Left lung (tissue), 4 donors: ENCODE measurements at regions not wholly inside any gene's neighbourhood (a gene's known extent, or its start where the extent isn't known, plus 50 kb on each side); places are given as distances from the start of the nearest gene placed in this dataset.

ENCODE experiments used
- ATAC-seq: fragments of 200-7000 bp; cut with Tn5 transposase; one replicate; pipeline ENCODE4 v1.9.1; 2020; ENCODE audit warnings: moderate library complexity
- DNase-seq, 4 donors: peaks; one replicate each; pipeline ENCODE4 v3.0.0-alpha.2; 2013 to 2020
- H3K27ac ChIP-seq, 2 donors: fragments of 200-600 bp; sonication (generic) in 1 of 2; one replicate each; pipeline versions ENCODE4 v1.5.0 to v1.8.0; 2020 to 2021
- H3K27me3 ChIP-seq, 2 donors: fragments of 200-600 bp; sonication (generic) in 1 of 2; one replicate each; pipeline versions ENCODE4 v1.5.0 to v1.8.0; 2020 to 2021
- H3K36me3 ChIP-seq, 2 donors: fragments of 200-600 bp; sonication (generic) in 1 of 2; one replicate each; pipeline versions ENCODE4 v1.5.0 to v1.8.0; 2020 to 2021
- H3K4me1 ChIP-seq, 2 donors: fragments of 200-600 bp; one replicate each; pipeline ENCODE4 v1.8.0; 2021
- H3K4me3 ChIP-seq, 2 donors: fragments of 200-600 bp; sonication (generic) in 1 of 2; one replicate each; pipeline versions ENCODE4 v1.5.0 to v1.8.0; 2020 to 2021; ENCODE audit warnings: mild to moderate bottlenecking in 1 of 2
- H3K9me3 ChIP-seq, 2 donors: fragments of 200-600 bp; sonication (generic) in 1 of 2; one replicate each; pipeline versions ENCODE4 v1.5.0 to v1.8.0; 2020 to 2021
- CTCF ChIP-seq, 2 donors: fragments of 200-600 bp; sonication (generic) in 1 of 2; IDR thresholded peaks; one replicate each; pipeline versions ENCODE4 v1.5.0 to v1.8.0; 2021; ENCODE audit warnings: antibody characterized with exemption in 2 of 2
- intact Hi-C, 2 donors: fragments of 100-400 bp; cut with DNase I; formaldehyde crosslinking; loops; one replicate each; pipeline versions ENCODE4 v1.11.2 to v1.14.2; 2022
- donor health status: DM: no; HTN: yes; CAD: no.
- donor health status: DM: no; HTN: no; CAD: no.

GRCh38 chr7:131042269-131043160 is 285.2 kb upstream of the MKLN1 start:
- intact Hi-C loops, result loop anchor here in 1 of 2 donors (5.0 kb wide), 1 partner anchor 145 kb away; no protein-coding TSS in a partner anchor
- no peak overlapping the region for H3K4me3 ChIP-seq
- no peaks in the 10 kb centered on the region for H3K36me3 ChIP-seq
- peak overlapping the region in 1 of 2 donors; percentile 25 for H3K27ac ChIP-seq
- no peaks in the 10 kb centered on the region for H3K27me3 ChIP-seq
- TF ChIP-seq CTCF (IDR thresholded peaks at IDR 0.05), result no peak
- ATAC-seq (no peak), DNase-seq (no peak)
- H3K4me1 ChIP-seq, result peaks cover 19 to 45% of the 10 kb centered on the region in 2 donors
- no peaks in the 10 kb centered on the region for H3K9me3 ChIP-seq

- intact Hi-C loops, result no loop called here
- H3K36me3 ChIP-seq, result no peaks in the 10 kb centered on the region
- H3K27ac ChIP-seq, result no peak overlapping the region
- no peak for TF ChIP-seq CTCF (IDR thresholded peaks at IDR 0.05)
- ATAC-seq (no peak), DNase-seq (no peak)
- H3K27me3 ChIP-seq, result no peaks in the 10 kb centered on the region
- no peak overlapping the region for H3K4me3 ChIP-seq
- no peaks in the 10 kb centered on the region for H3K9me3 ChIP-seq
- H3K4me1 ChIP-seq, result peaks cover 0 to 37% of the 10 kb centered on the region in 2 donors
These were observed 282.1 kb upstream of the MKLN1 start for GRCh38 chr7:131045526-131045925.

GRCh38 chr7:131046246-131046645 is 281.4 kb upstream of the MKLN1 start:
- H3K4me3 ChIP-seq, result no peak overlapping the region
- H3K4me1 ChIP-seq, result peaks cover 0 to 30% of the 10 kb centered on the region in 2 donors
- no peaks in the 10 kb centered on the region for H3K27me3 ChIP-seq
- H3K27ac ChIP-seq, result no peak overlapping the region
- H3K36me3 ChIP-seq, result no peaks in the 10 kb centered on the region
- no peak for ATAC-seq
- TF ChIP-seq CTCF (IDR thresholded peaks at IDR 0.05), result no peak
- H3K9me3 ChIP-seq, result no peaks in the 10 kb centered on the region
- intact Hi-C loops, result no loop called here
- no peak for DNase-seq

- TF ChIP-seq CTCF (IDR thresholded peaks at IDR 0.05), result no peak
- intact Hi-C loops, result no loop called here
- no peak for DNase-seq
- Histone ChIP-seq H3K36me3 (no peaks in the 10 kb centered on the region), H3K27ac (no peak overlapping the region), H3K4me1 (peaks cover 0 to 31% of the 10 kb centered on the region in 2 donors), H3K9me3 (no peaks in the 10 kb centered on the region), H3K27me3 (no peaks in the 10 kb centered on the region), H3K4me3 (no peak overlapping the region)
- no peak for ATAC-seq
These were observed 279.9 kb upstream of the MKLN1 start for GRCh38 chr7:131047651-131048304.

- no peak for TF ChIP-seq CTCF (IDR thresholded peaks at IDR 0.05)
- Histone ChIP-seq H3K4me3 (no peak overlapping the region), H3K9me3 (no peaks in the 10 kb centered on the region), H3K27ac (no peak overlapping the region), H3K27me3 (no peaks in the 10 kb centered on the region), H3K4me1 (peaks cover 3 to 36% of the 10 kb centered on the region in 2 donors), H3K36me3 (no peaks in the 10 kb centered on the region)
- DNase-seq (no peak), ATAC-seq (no peak)
- intact Hi-C loops, result no loop called here
These were observed 276.4 kb upstream of the MKLN1 start for GRCh38 chr7:131051304-131051703.
